ENCODE measurements at regions not wholly inside any gene's neighbourhood (a gene's known extent, or its start where the extent isn't known, plus 50 kb on each side); places are given as distances from the start of the nearest gene placed in this dataset.

GRCh38 chr6:43923376-43924221 is 153.6 kb downstream of the VEGFA start:
- no peak for DNase-seq (ENCODE audit: low read depth)
- TF ChIP-seq CTCF (IDR thresholded peaks at IDR 0.05; ENCODE audit: low read length, missing control alignments), result no peak
- no peak overlapping the region for H3K4me3 ChIP-seq (replicated peaks; ENCODE audit: low read depth, low read length)

GRCh38 chr6:43922426-43923375 is 152.7 kb downstream of the VEGFA start:
- TF ChIP-seq CTCF (IDR thresholded peaks at IDR 0.05; ENCODE audit: low read length, missing control alignments), result no peak
- no peak overlapping the region for H3K4me3 ChIP-seq (replicated peaks; ENCODE audit: low read depth, low read length)
- DNase-seq (ENCODE audit: low read depth), result no peak

GRCh38 chr6:43921548-43922425 is 151.8 kb downstream of the VEGFA start:
- no peak overlapping the region for H3K4me3 ChIP-seq (replicated peaks; ENCODE audit: low read depth, low read length)
- no peak for DNase-seq (ENCODE audit: low read depth)
- TF ChIP-seq CTCF (IDR thresholded peaks at IDR 0.05; ENCODE audit: low read length, missing control alignments), result no peak

- H3K4me3 ChIP-seq (replicated peaks; ENCODE audit: low read depth, low read length), result no peak overlapping the region
- DNase-seq (ENCODE audit: low read depth), result no peak
- no peak for TF ChIP-seq CTCF (IDR thresholded peaks at IDR 0.05; ENCODE audit: low read length, missing control alignments)
Measured at GRCh38 chr6:43921039-43921438, 151.0 kb downstream of the VEGFA start.

- no peak for TF ChIP-seq CTCF (IDR thresholded peaks at IDR 0.05; ENCODE audit: low read length, missing control alignments)
- DNase-seq (ENCODE audit: low read depth), result no peak
- no peak overlapping the region for H3K4me3 ChIP-seq (replicated peaks; ENCODE audit: low read depth, low read length)
Measured at GRCh38 chr6:43919774-43920173, 149.8 kb downstream of the VEGFA start.

GRCh38 chr6:43917878-43918382 is 147.9 kb downstream of the VEGFA start:
- no peak overlapping the region for H3K4me3 ChIP-seq (replicated peaks; ENCODE audit: low read depth, low read length)
- no peak for TF ChIP-seq CTCF (IDR thresholded peaks at IDR 0.05; ENCODE audit: low read length, missing control alignments)
- peak; percentile 61 for DNase-seq (ENCODE audit: low read depth)

All from fibroblast of pulmonary artery (primary cell).